ENCODE measurements at regions not wholly inside any gene's neighbourhood (a gene's known extent, or its start where the extent isn't known, plus 50 kb on each side); places are given as distances from the start of the nearest gene placed in this dataset.
A peak's percentile ranks its signal among the peaks of the same experiment; 100 is the strongest.
"Not testable (repeated sequence)": the region's sequence is repeated elsewhere in the genome, so short reads cannot be mapped to it uniquely, and the experiment has no call there.

- no peaks in the 10 kb centered on the region for H3K27me3 ChIP-seq (ENCODE audit: control insufficient read depth, insufficient read depth, low read length)
- H3K4me3 ChIP-seq (ENCODE audit: low read length) = no peak overlapping the region
- H3K27ac ChIP-seq (ENCODE audit: low read length) = no peak overlapping the region
- H3K9me3 ChIP-seq (replicated peaks; ENCODE audit: control insufficient read depth, low read depth, low read length) = no peaks in the 10 kb centered on the region
- no peaks in the 10 kb centered on the region for H3K36me3 ChIP-seq (ENCODE audit: control insufficient read depth, insufficient read depth, low read length)
- 55% methylated on average over 2 of the region's 3 CpGs for WGBS (ENCODE audit: insufficient coverage)
- no peaks in the 10 kb centered on the region for H3K4me1 ChIP-seq (ENCODE audit: control insufficient read depth, insufficient read depth, low read length)
- DNase-seq = no peak
Observed at GRCh38 chrX:95539041-95539440, 1145.6 kb upstream of the DIAPH2 start.

- not testable (repeated sequence) for H3K36me3 ChIP-seq (ENCODE audit: control insufficient read depth, insufficient read depth, low read length); H3K4me1 ChIP-seq (ENCODE audit: control insufficient read depth, insufficient read depth, low read length); H3K4me3 ChIP-seq (ENCODE audit: low read length); H3K27me3 ChIP-seq (ENCODE audit: control insufficient read depth, insufficient read depth, low read length); H3K9me3 ChIP-seq (replicated peaks; ENCODE audit: control insufficient read depth, low read depth, low read length); DNase-seq; H3K27ac ChIP-seq (ENCODE audit: low read length)
- 92% methylated on average over 18 of the region's 18 CpGs for WGBS (ENCODE audit: insufficient coverage)
Observed at GRCh38 chrX:95549552-95549951, 1135.1 kb upstream of the DIAPH2 start.

- no peaks in the 10 kb centered on the region for H3K4me1 ChIP-seq (ENCODE audit: control insufficient read depth, insufficient read depth, low read length)
- no peak overlapping the region for H3K27ac ChIP-seq (ENCODE audit: low read length)
- WGBS (ENCODE audit: insufficient coverage) = 88% methylated on average over 1 of the region's 2 CpGs
- no peak overlapping the region for H3K4me3 ChIP-seq (ENCODE audit: low read length)
- H3K9me3 ChIP-seq (replicated peaks; ENCODE audit: control insufficient read depth, low read depth, low read length) = no peaks in the 10 kb centered on the region
- H3K27me3 ChIP-seq (ENCODE audit: control insufficient read depth, insufficient read depth, low read length) = peaks cover 4% of the 10 kb centered on the region
- H3K36me3 ChIP-seq (ENCODE audit: control insufficient read depth, insufficient read depth, low read length) = no peaks in the 10 kb centered on the region
- DNase-seq = no peak
Observed at GRCh38 chrX:95585321-95585720, 1099.3 kb upstream of the DIAPH2 start.

- no peak overlapping the region for H3K27ac ChIP-seq (ENCODE audit: low read length)
- H3K9me3 ChIP-seq (replicated peaks; ENCODE audit: control insufficient read depth, low read depth, low read length) = no peaks in the 10 kb centered on the region
- no CpG with 5 or more reads among the region's 2 CpGs for WGBS (ENCODE audit: insufficient coverage)
- no peak overlapping the region for H3K4me3 ChIP-seq (ENCODE audit: low read length)
- no peak for DNase-seq
- no peaks in the 10 kb centered on the region for H3K27me3 ChIP-seq (ENCODE audit: control insufficient read depth, insufficient read depth, low read length)
- no peaks in the 10 kb centered on the region for H3K4me1 ChIP-seq (ENCODE audit: control insufficient read depth, insufficient read depth, low read length)
- H3K36me3 ChIP-seq (ENCODE audit: control insufficient read depth, insufficient read depth, low read length) = no peaks in the 10 kb centered on the region
Observed at GRCh38 chrX:95612350-95612749, 1072.3 kb upstream of the DIAPH2 start.

GRCh38 chrX:95622200-95622599, 1062.4 kb upstream of the DIAPH2 start:
- H3K4me3 ChIP-seq (ENCODE audit: low read length) = no peak overlapping the region
- no peak for DNase-seq
- no peaks in the 10 kb centered on the region for H3K36me3 ChIP-seq (ENCODE audit: control insufficient read depth, insufficient read depth, low read length)
- H3K27ac ChIP-seq (ENCODE audit: low read length) = no peak overlapping the region
- no peaks in the 10 kb centered on the region for H3K4me1 ChIP-seq (ENCODE audit: control insufficient read depth, insufficient read depth, low read length)
- no peaks in the 10 kb centered on the region for H3K9me3 ChIP-seq (replicated peaks; ENCODE audit: control insufficient read depth, low read depth, low read length)
- H3K27me3 ChIP-seq (ENCODE audit: control insufficient read depth, insufficient read depth, low read length) = no peaks in the 10 kb centered on the region
- WGBS (ENCODE audit: insufficient coverage) = 60% methylated on average over 1 of the region's 5 CpGs

- 60% methylated on average over 1 of the region's 1 CpG for WGBS (ENCODE audit: insufficient coverage)
- no peak for DNase-seq
- H3K27ac ChIP-seq (ENCODE audit: low read length) = no peak overlapping the region
Observed at GRCh38 chrX:95626748-95627147, 1057.9 kb upstream of the DIAPH2 start.

GRCh38 chrX:95628796-95629195, 1055.8 kb upstream of the DIAPH2 start:
- no peak for DNase-seq
- Histone ChIP-seq H3K4me3 (ENCODE audit: low read length) (no peak overlapping the region), H3K27ac (ENCODE audit: low read length) (no peak overlapping the region), H3K27me3 (ENCODE audit: control insufficient read depth, insufficient read depth, low read length) (no peaks in the 10 kb centered on the region), H3K36me3 (ENCODE audit: control insufficient read depth, insufficient read depth, low read length) (no peaks in the 10 kb centered on the region), H3K9me3 (replicated peaks; ENCODE audit: control insufficient read depth, low read depth, low read length) (peaks cover 12% of the 10 kb centered on the region), H3K4me1 (ENCODE audit: control insufficient read depth, insufficient read depth, low read length) (no peaks in the 10 kb centered on the region)
- WGBS (ENCODE audit: insufficient coverage) = no CpG with 5 or more reads among the region's 1 CpG

More at GRCh38 chrX:95626748-95627147, 1057.9 kb upstream of the DIAPH2 start:
- H3K36me3 ChIP-seq (ENCODE audit: control insufficient read depth, insufficient read depth, low read length) = no peaks in the 10 kb centered on the region
- no peaks in the 10 kb centered on the region for H3K27me3 ChIP-seq (ENCODE audit: control insufficient read depth, insufficient read depth, low read length)
- no peak overlapping the region for H3K4me3 ChIP-seq (ENCODE audit: low read length)
- H3K4me1 ChIP-seq (ENCODE audit: control insufficient read depth, insufficient read depth, low read length) = no peaks in the 10 kb centered on the region
- peaks cover 12% of the 10 kb centered on the region for H3K9me3 ChIP-seq (replicated peaks; ENCODE audit: control insufficient read depth, low read depth, low read length)

- peaks cover 12% of the 10 kb centered on the region for H3K9me3 ChIP-seq (replicated peaks; ENCODE audit: control insufficient read depth, low read depth, low read length)
- H3K27me3 ChIP-seq (ENCODE audit: control insufficient read depth, insufficient read depth, low read length) = no peaks in the 10 kb centered on the region
- H3K4me1 ChIP-seq (ENCODE audit: control insufficient read depth, insufficient read depth, low read length) = no peaks in the 10 kb centered on the region
- H3K27ac ChIP-seq (ENCODE audit: low read length) = no peak overlapping the region
- H3K4me3 ChIP-seq (ENCODE audit: low read length) = no peak overlapping the region
- DNase-seq = no peak
- no CpG with 5 or more reads among the region's 2 CpGs for WGBS (ENCODE audit: insufficient coverage)
- H3K36me3 ChIP-seq (ENCODE audit: control insufficient read depth, insufficient read depth, low read length) = no peaks in the 10 kb centered on the region
Observed at GRCh38 chrX:95629737-95630136, 1054.9 kb upstream of the DIAPH2 start.

GRCh38 chrX:95640226-95640625, 1044.4 kb upstream of the DIAPH2 start:
- Histone ChIP-seq H3K4me3 (ENCODE audit: low read length) (no peak overlapping the region), H3K4me1 (ENCODE audit: control insufficient read depth, insufficient read depth, low read length) (no peaks in the 10 kb centered on the region), H3K27me3 (ENCODE audit: control insufficient read depth, insufficient read depth, low read length) (peaks cover 2% of the 10 kb centered on the region), H3K27ac (ENCODE audit: low read length) (no peak overlapping the region), H3K9me3 (replicated peaks; ENCODE audit: control insufficient read depth, low read depth, low read length) (no peaks in the 10 kb centered on the region), H3K36me3 (ENCODE audit: control insufficient read depth, insufficient read depth, low read length) (no peaks in the 10 kb centered on the region)
- 38% methylated on average over 1 of the region's 2 CpGs for WGBS (ENCODE audit: insufficient coverage)
- peak; percentile 5 for DNase-seq

GRCh38 chrX:95645738-95646137, 1038.9 kb upstream of the DIAPH2 start:
- H3K9me3 ChIP-seq (replicated peaks; ENCODE audit: control insufficient read depth, low read depth, low read length) = no peaks in the 10 kb centered on the region
- H3K27me3 ChIP-seq (ENCODE audit: control insufficient read depth, insufficient read depth, low read length) = peaks cover under 1% of the 10 kb centered on the region
- H3K4me1 ChIP-seq (ENCODE audit: control insufficient read depth, insufficient read depth, low read length) = no peaks in the 10 kb centered on the region
- no peak overlapping the region for H3K4me3 ChIP-seq (ENCODE audit: low read length)
- H3K27ac ChIP-seq (ENCODE audit: low read length) = no peak overlapping the region
- H3K36me3 ChIP-seq (ENCODE audit: control insufficient read depth, insufficient read depth, low read length) = no peaks in the 10 kb centered on the region
- no peak for DNase-seq

GRCh38 chrX:95662200-95662599, 1022.4 kb upstream of the DIAPH2 start:
- Histone ChIP-seq H3K27me3 (ENCODE audit: control insufficient read depth, insufficient read depth, low read length) (peaks cover 3% of the 10 kb centered on the region), H3K36me3 (ENCODE audit: control insufficient read depth, insufficient read depth, low read length) (no peaks in the 10 kb centered on the region), H3K4me1 (ENCODE audit: control insufficient read depth, insufficient read depth, low read length) (no peaks in the 10 kb centered on the region), H3K9me3 (replicated peaks; ENCODE audit: control insufficient read depth, low read depth, low read length) (peaks cover 3% of the 10 kb centered on the region), H3K4me3 (ENCODE audit: low read length) (no peak overlapping the region), H3K27ac (ENCODE audit: low read length) (no peak overlapping the region)
- no peak for DNase-seq
- no CpG with 5 or more reads among the region's 1 CpG for WGBS (ENCODE audit: insufficient coverage)

Measured in muscle of leg (tissue), 3 donors.